ENCODE measurements at regions not wholly inside any gene's neighbourhood (a gene's known extent, or its start where the extent isn't known, plus 50 kb on each side); places are given as distances from the start of the nearest gene placed in this dataset.

GRCh38 chr7:118747473-118747872, 523.0 kb downstream of the ANKRD7 start:
- H3K4me1 ChIP-seq: no peaks in the 10 kb centered on the region
- H3K27me3 ChIP-seq: no peaks in the 10 kb centered on the region
- intact Hi-C loops (cut with DNase I): no loop called here
- no peak for ATAC-seq
- H3K4me3 ChIP-seq: no peak overlapping the region
- H3K36me3 ChIP-seq: no peaks in the 10 kb centered on the region
- H3K27ac ChIP-seq: no peak overlapping the region
- DNase-seq: no peak
- peaks cover 0 to 2% of the 10 kb centered on the region in 2 donors for H3K9me3 ChIP-seq
- TF ChIP-seq CTCF (IDR thresholded peaks at IDR 0.05): no peak

- TF ChIP-seq CTCF (IDR thresholded peaks at IDR 0.05): no peak
- intact Hi-C loops (cut with DNase I): no loop called here
- H3K9me3 ChIP-seq: no peaks in the 10 kb centered on the region
Observed at GRCh38 chr7:118753479-118753878, 529.0 kb downstream of the ANKRD7 start.

DNA sequence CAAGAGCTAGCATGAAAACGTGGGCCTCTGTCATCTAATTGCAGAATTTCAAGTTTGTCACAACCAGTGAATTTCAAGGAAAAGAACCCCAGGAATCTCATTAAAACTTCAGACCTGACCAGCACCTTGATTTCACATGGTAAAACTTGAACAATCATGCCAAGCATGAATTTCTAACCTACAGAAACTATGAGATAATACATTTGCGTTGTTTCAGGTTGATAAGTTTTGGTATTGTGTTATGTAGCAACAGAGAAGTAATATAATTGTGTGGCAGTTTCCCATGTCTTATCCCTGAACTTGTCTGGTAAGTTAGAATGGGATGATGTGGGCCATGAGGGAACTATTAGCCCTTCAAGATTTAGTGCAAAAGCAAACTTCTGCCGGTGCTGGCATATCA, 530.1 kb downstream of the ANKRD7 start:
- ATAC-seq (no peak), DNase-seq (no peak)
- no peaks in the 10 kb centered on the region for H3K9me3 ChIP-seq
- H3K36me3 ChIP-seq: no peaks in the 10 kb centered on the region
- no peaks in the 10 kb centered on the region for H3K4me1 ChIP-seq
- intact Hi-C loops (cut with DNase I): no loop called here
- H3K4me3 ChIP-seq: no peak overlapping the region
- H3K27ac ChIP-seq: no peak overlapping the region
- H3K27me3 ChIP-seq: no peaks in the 10 kb centered on the region
- no peak for TF ChIP-seq CTCF (IDR thresholded peaks at IDR 0.05)

More at GRCh38 chr7:118753479-118753878, 529.0 kb downstream of the ANKRD7 start:
- ATAC-seq (no peak), DNase-seq (no peak)
- Histone ChIP-seq H3K36me3 (no peaks in the 10 kb centered on the region), H3K4me1 (no peaks in the 10 kb centered on the region), H3K27ac (no peak overlapping the region), H3K27me3 (no peaks in the 10 kb centered on the region), H3K4me3 (no peak overlapping the region)

DNA sequence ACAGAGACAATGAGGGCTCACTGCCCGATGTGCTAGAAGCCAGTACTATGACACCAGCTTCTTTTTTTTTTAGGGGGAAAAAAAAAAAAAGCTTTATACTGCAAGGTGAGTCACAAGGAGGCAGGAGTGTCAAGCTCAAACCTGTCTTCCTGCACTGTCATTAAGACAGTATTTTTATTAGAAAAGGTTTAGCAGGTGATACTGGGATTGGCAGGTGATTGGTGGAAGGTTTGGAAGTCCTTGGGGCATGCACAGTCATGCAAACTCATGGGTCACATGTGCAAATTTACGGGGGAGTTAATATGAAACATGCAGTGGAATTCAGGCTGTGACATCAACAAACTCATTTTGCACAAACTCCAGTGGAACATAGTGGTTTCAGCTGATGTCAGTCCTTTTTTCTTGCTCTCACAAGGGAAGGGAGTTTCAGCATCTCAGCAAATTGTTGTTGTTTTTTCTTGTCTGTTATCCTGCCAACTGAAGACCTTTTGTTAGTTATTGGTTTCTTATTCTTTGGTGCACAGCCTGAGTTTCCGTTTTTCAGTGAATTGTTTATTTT, 530.6 kb downstream of the ANKRD7 start:
- DNase-seq (no peak), ATAC-seq (no peak)
- Histone ChIP-seq H3K4me1 (no peaks in the 10 kb centered on the region), H3K36me3 (no peaks in the 10 kb centered on the region), H3K27ac (no peak overlapping the region), H3K27me3 (no peaks in the 10 kb centered on the region), H3K9me3 (no peaks in the 10 kb centered on the region), H3K4me3 (no peak overlapping the region)
- TF ChIP-seq CTCF (IDR thresholded peaks at IDR 0.05): no peak
- intact Hi-C loops (cut with DNase I): no loop called here

- Histone ChIP-seq H3K9me3 (no peaks in the 10 kb centered on the region), H3K4me1 (no peaks in the 10 kb centered on the region), H3K27ac (no peak overlapping the region), H3K27me3 (no peaks in the 10 kb centered on the region), H3K4me3 (no peak overlapping the region), H3K36me3 (no peaks in the 10 kb centered on the region)
- peak in 1 of 4 donors; percentile 9 for DNase-seq
- TF ChIP-seq CTCF (IDR thresholded peaks at IDR 0.05): no peak
- intact Hi-C loops (cut with DNase I): no loop called here
- ATAC-seq: no peak
Observed at GRCh38 chr7:118757066-118757465, 532.6 kb downstream of the ANKRD7 start.
